ENCODE measurements at regions not wholly inside any gene's neighbourhood (a gene's known extent, or its start where the extent isn't known, plus 50 kb on each side); places are given as distances from the start of the nearest gene placed in this dataset.

DNA sequence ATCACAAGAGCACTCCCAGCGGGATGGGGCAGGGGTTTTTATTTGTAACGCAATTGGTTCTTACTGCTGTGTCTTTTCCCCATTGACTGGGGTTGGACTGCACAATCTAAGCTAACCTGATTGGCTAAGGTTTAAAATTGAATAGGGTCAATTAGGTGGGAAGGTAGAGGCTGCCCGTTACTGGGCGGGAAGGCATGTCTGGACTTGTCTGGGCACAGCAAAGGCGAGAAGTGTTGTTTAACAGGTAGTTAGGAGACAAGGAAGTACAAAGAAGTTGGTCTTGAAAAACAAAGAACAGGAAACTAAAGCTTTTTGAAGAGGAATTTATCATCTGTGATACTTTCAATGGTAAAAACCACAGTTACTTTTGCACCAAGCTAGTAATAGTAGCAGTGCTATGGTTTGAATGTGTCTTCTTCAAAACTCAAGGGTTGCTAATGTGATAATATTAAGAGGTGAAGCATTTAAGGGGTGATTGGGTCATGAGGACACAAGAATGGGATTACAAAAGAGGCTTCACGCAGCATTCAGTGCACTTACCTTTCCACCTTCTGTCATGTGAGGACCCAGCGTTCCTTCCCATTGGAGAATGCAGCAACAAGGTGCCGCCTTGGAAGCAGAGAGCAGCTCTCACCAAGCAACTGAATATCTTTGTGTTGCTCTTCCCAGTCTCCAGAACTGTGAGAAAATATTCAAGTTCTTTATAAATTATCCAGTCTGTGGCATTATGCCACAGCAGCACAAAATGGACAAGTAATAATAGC lies 875.5 kb upstream of the SORCS1 start:
- no peaks in the 10 kb centered on the region for H3K36me3 ChIP-seq (replicated peaks; ENCODE audit: insufficient read depth, low read depth)
- 90% methylated on average over 8 of the region's 8 CpGs for WGBS (ENCODE audit: low lambda C conversion rate, missing lambda C conversion rate)
- no peaks in the 10 kb centered on the region for H3K9me2 ChIP-seq (replicated peaks; ENCODE audit: insufficient read depth)
- no peak overlapping the region for H3K4me2 ChIP-seq
- H3K27ac ChIP-seq, result no peak overlapping the region
- no peak overlapping the region for H3K4me3 ChIP-seq
- no peak for DNase-seq (ENCODE audit: low spot score)
- no peaks in the 10 kb centered on the region for H3K4me1 ChIP-seq (ENCODE audit: insufficient read depth)
- H2AFZ ChIP-seq, result no peak overlapping the region
- no peaks in the 10 kb centered on the region for H4K20me1 ChIP-seq (ENCODE audit: insufficient read depth, poor library complexity, severe bottlenecking)
- TF ChIP-seq, protein P1, sequence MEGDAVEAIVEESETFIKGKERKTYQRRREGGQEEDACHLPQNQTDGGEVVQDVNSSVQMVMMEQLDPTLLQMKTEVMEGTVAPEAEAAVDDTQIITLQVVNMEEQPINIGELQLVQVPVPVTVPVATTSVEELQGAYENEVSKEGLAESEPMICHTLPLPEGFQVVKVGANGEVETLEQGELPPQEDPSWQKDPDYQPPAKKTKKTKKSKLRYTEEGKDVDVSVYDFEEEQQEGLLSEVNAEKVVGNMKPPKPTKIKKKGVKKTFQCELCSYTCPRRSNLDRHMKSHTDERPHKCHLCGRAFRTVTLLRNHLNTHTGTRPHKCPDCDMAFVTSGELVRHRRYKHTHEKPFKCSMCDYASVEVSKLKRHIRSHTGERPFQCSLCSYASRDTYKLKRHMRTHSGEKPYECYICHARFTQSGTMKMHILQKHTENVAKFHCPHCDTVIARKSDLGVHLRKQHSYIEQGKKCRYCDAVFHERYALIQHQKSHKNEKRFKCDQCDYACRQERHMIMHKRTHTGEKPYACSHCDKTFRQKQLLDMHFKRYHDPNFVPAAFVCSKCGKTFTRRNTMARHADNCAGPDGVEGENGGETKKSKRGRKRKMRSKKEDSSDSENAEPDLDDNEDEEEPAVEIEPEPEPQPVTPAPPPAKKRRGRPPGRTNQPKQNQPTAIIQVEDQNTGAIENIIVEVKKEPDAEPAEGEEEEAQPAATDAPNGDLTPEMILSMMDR (IDR thresholded peaks at IDR 0.05; ENCODE audit: poor library complexity), result no peak
- TF ChIP-seq EZH2phosphoT487 (IDR thresholded peaks at IDR 0.05; ENCODE audit: low read depth, severe bottlenecking, unreplicated experiment), result no peak
- TF ChIP-seq EZH2 (IDR thresholded peaks at IDR 0.05; ENCODE audit: borderline replicate concordance), result no peak
- H3K27me3 ChIP-seq, result no peaks in the 10 kb centered on the region
- no peaks in the 10 kb centered on the region for H3K79me2 ChIP-seq
- H3K9me3 ChIP-seq (ENCODE audit: low read depth), result no peaks in the 10 kb centered on the region

DNA sequence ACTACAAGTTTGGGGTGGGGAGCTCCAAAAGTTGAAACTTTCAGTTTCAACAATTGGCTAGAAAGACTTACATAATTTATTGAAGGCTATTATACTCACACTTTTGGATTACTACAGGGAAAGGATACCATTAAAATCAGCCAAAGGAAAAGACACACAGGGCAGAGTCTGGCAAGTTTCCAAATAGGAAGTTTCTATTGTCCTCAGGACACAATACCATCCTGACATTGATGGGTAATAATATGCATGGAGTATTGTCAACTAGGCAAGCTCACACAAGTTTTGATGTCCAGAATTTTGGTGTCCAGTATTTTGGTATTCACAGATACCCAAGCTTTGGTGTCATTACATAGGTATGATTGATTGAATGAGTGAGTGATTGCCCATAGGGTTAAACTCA lies 872.6 kb upstream of the SORCS1 start:
- Histone ChIP-seq H3K79me2 (no peaks in the 10 kb centered on the region), H3K4me3 (no peak overlapping the region), H3K4me1 (ENCODE audit: insufficient read depth) (no peaks in the 10 kb centered on the region), H4K20me1 (ENCODE audit: insufficient read depth, poor library complexity, severe bottlenecking) (no peaks in the 10 kb centered on the region), H3K9me2 (replicated peaks; ENCODE audit: insufficient read depth) (no peaks in the 10 kb centered on the region), H3K4me2 (no peak overlapping the region), H3K9me3 (ENCODE audit: low read depth) (no peaks in the 10 kb centered on the region), H3K36me3 (replicated peaks; ENCODE audit: insufficient read depth, low read depth) (no peaks in the 10 kb centered on the region), H3K27me3 (no peaks in the 10 kb centered on the region), H2AFZ (no peak overlapping the region), H3K27ac (no peak overlapping the region)
- DNase-seq (ENCODE audit: low spot score), result no peak
- no peak for TF ChIP-seq EZH2 (IDR thresholded peaks at IDR 0.05; ENCODE audit: borderline replicate concordance)
- no peak for TF ChIP-seq EZH2phosphoT487 (IDR thresholded peaks at IDR 0.05; ENCODE audit: low read depth, severe bottlenecking, unreplicated experiment)
- TF ChIP-seq, protein P1 (IDR thresholded peaks at IDR 0.05; ENCODE audit: poor library complexity), result no peak

DNA sequence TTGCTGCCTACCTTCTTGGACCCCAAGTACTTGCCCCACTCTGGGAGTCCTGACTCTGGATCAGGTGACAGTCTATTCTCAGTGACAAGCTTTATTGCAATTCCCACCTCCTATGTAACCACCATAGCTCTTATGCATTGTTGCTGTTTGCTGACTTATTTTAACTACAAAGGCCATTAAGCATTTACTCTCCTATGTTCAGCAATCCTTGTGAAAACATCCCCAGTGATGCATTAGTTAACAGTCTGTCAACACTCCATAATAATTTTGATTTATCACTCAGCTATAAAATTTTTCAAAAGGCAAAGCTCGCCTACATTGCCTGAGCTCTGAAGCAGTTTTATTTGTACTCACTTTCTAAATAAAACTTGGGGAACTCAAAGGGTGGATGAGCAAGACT lies 871.8 kb upstream of the SORCS1 start:
- Histone ChIP-seq H3K4me3 (no peak overlapping the region), H4K20me1 (ENCODE audit: insufficient read depth, poor library complexity, severe bottlenecking) (no peaks in the 10 kb centered on the region), H3K9me3 (ENCODE audit: low read depth) (no peaks in the 10 kb centered on the region), H2AFZ (no peak overlapping the region), H3K27me3 (no peaks in the 10 kb centered on the region), H3K4me2 (no peak overlapping the region), H3K4me1 (ENCODE audit: insufficient read depth) (no peaks in the 10 kb centered on the region), H3K9me2 (replicated peaks; ENCODE audit: insufficient read depth) (no peaks in the 10 kb centered on the region), H3K27ac (no peak overlapping the region), H3K36me3 (replicated peaks; ENCODE audit: insufficient read depth, low read depth) (no peaks in the 10 kb centered on the region), H3K79me2 (no peaks in the 10 kb centered on the region)
- TF ChIP-seq EZH2phosphoT487 (IDR thresholded peaks at IDR 0.05; ENCODE audit: low read depth, severe bottlenecking, unreplicated experiment), result peak; percentile 91
- TF ChIP-seq, protein P1 (IDR thresholded peaks at IDR 0.05; ENCODE audit: poor library complexity), result no peak
- no peak for TF ChIP-seq EZH2 (IDR thresholded peaks at IDR 0.05; ENCODE audit: borderline replicate concordance)
- no peak for DNase-seq (ENCODE audit: low spot score)
- whole genome bisulfite sequencing (ENCODE audit: low lambda C conversion rate, missing lambda C conversion rate), result 31% methylated on average over 1 of the region's 1 CpG
